SH-SY5Y (cell line): ENCODE measurements at regions not wholly inside any gene's neighbourhood (a gene's known extent, or its start where the extent isn't known, plus 50 kb on each side); places are given as distances from the start of the nearest gene placed in this dataset.

ENCODE experiments used
- GATA2 ChIP-seq: IDR thresholded peaks from 2 replicates; pipeline ENCODE4 v1.6.1; 2011; ENCODE audit warnings: mild to moderate bottlenecking, low read depth, low read length
- GATA3 ChIP-seq: IDR thresholded peaks from 2 replicates; pipeline ENCODE4 v1.6.1; 2011; ENCODE audit warnings: low read depth, mild to moderate bottlenecking, low read length, moderate library complexity

DNA sequence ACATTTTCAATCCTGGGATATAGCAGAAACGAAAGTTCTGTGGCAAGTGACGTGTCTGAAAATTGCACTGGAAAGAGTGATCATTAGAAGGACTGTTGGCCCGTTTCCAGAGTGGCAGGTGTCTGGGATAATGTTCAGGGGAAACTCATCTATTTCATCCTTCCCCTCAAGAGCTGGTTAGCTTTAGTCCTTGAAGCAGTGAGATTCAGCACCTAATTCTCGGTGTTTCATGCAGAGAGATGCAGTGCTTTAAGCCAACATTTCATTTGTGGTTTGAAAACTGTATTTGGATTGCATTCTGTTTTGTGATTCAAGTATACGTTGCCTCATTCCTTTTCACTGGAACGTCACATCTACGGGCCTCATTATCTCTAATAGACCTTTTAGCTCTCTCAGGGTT lies 205.0 kb upstream of the RAG2 start:
- TF ChIP-seq GATA2 (no peak), GATA3 (no peak)

DNA sequence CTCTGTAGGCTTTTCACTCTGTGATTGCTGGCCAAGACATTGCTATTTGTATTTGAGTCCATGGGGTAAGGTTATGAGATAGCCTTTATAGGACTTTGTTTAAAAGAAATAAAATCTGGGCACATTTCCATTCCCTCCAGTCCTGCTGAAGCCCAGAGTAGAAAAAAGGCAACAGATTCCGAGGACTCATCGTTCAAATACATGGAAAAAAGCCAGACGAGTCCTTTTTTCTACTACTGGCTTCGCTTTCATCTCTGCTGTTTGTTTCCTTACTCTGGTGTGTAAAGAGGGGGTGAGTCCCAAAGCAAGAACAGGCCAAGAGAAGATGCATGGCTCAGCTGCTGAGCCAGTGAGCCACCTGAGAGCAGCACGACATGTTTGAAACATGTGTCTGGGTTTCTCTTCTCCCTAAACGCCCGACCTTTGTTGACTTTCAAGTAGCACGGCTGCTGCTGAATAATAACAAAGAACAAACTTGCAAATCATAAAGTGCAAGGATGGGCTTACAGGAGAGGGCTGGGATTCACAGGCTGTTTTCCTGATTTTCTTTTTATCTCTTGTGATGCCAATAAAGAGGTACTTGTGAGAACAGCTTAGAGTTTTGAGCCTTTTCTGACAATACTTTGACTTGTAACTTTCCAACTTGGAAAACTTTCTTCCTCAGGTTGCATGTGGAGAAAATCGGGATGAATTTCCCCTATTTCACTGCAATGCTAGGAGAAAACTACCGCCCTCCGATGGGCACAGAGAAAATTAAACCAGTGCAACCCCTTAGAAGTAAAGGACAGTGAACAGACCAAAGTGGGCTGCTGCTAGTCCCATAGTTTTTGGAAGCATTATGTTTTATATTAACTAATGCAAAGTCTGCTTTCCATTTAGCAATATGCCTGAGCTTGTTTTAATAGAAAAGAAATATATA lies 195.2 kb upstream of the RAG2 start:
- TF ChIP-seq GATA3 (no peak), GATA2 (no peak)

DNA sequence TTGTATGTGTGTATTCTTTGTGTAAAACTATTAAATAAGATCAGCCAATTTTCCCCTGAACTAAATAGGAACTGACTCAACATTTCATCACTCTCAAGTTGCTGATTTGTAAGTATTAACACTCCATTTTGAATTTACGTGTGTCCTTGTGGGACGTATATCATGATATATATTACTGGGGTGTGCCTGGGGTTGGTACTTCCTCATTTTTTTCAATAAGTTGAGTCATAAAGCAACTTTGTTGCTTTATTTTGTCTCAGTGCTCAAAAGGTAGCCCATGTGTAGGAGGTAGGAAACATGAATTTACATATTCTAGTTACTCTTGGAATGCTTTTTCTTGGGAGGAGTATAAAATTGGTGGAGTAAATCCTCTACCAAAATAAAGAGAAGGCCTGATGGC lies 193.9 kb upstream of the RAG2 start:
- TF ChIP-seq GATA2 = no peak
- no peak for TF ChIP-seq GATA3

DNA sequence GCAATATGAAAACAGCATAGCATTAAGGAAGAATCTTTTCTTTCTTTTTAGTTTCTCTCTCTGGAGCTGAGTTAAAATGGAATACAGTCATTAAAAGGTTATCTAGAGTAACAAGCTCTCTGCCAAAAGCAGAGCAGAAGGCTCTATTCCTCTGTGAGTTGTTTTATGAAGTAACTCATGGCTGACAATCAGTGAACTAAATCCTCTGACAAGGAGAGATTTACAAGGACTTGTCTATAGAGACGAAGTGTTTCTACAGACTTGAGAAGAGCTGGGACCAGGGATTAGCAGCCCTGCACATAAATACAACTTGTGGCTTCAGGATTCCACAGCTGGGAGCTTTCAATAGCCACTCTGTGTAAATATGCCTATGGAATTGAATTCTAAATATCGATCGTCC lies 192.5 kb upstream of the RAG2 start:
- no peak for TF ChIP-seq GATA2

DNA sequence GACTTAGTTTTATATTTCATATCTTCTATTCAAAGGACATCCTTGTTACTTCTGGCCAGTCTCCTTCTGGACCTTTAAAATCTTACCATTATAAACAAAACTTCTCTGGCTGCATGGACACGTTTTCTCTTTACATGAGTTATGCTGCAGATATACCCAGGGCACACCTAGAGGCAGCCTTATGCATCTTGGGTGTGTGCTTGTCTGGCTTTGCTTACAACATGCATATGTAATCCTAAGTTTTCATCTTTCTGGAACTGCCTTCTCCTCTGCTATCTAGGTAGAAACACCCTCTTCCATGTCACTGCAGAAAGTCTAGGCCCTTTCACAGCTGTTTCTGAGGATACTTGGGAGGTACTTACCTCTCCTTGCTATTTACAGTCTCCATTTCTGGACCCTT lies 185.8 kb upstream of the RAG2 start:
- TF ChIP-seq GATA3 (no peak), GATA2 (no peak)

DNA sequence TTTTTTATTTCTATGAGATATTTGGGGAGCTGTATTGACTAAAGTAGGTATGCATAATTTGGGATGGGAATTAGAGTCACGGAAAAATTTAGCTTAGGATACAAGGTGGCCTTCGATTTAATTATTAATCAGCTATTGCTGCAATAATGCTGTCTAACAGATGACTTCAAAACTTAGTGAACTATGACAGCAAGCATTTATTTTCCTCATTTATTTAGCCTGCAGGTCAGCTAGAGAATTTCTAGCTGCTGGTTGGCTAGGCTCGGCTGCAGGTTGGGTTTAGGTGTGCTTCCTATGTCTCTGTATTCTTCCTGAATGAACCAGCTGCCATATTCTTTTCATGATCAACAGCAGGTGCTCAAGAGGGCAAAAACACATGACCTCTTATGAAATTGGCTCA lies 181.8 kb upstream of the RAG2 start:
- TF ChIP-seq GATA3 (no peak), GATA2 (no peak)

DNA sequence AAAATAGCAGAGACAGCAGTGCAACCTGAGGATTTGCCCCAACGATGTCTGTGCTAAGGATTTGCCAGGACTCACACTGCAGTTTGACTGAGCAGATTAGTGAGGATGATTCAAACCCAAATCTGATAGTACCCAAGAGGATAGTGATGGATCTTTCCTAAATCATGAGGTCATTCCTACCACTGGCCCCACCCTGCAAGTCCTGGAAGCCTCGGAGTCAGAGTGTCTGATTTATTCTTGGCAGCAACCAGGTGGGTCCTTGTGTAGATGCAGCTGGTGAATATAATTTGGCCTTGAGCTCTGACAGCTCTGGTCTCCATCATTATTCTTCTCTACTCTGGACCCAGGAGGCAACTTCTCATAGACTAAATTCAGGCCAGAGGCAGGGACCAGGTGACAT lies 179.3 kb upstream of the RAG2 start:
- TF ChIP-seq GATA3 = no peak
- no peak for TF ChIP-seq GATA2

DNA sequence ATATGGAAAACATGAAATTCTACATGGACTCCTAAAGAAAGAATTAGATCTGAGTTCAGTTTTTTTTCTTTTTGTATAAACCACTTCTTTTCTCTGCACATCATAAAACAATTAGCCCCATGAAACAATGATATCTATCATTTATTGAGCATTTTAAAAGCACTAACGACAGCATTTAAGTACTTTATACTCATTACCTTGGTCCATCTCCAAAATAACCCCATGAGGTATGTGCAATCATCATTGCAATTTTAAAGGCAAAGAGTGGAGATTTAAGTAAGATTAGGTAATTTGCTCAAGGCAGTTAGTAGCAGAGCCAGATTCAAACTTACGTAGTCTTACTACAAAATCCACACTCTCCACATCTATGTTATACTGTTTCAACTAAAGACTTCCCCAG lies 177.7 kb upstream of the RAG2 start:
- no peak for TF ChIP-seq GATA2
- TF ChIP-seq GATA3 = no peak

DNA sequence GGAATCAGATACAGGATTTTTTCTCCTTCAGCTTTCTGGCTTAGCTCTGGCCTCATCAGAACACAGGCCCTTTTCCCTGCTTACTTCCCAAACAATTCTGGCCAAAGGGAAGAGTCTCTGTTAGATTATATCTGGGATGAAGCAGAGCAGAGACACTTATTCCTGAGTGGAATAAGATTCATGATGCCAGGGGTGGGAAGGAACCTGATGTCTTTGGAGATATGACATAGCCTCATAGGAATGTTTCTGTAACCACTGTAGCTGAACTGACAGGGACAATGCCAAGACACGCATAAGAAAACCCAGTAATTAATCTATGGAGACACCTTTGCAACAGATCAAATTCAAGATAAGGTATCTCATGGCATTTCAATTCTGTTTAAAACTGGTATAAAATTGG lies 177.1 kb upstream of the RAG2 start:
- TF ChIP-seq GATA3 (peak; percentile 29; the same call in 1 of the 2 replicates), GATA2 (peak; percentile 20; the same call in 1 of the 2 replicates)

DNA sequence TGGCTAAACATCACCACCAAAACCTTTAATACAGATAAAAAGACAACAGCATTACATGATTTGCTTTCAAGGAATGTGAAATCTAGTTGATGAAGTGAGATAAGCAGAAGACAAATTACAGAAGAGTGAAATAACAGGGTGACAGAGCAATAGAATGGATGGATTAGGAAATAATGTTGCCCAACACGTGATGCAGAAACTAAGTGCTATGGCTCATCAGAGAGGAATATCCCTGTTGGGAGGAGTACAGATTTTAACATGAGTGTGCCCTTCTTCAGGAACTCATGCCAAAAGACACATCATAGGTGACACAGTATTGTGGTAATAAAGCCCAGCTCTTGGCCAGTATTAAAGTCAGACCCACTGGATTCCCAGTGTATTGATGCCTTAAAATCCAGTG lies 176.6 kb upstream of the RAG2 start:
- TF ChIP-seq GATA2 (no peak), GATA3 (no peak)

DNA sequence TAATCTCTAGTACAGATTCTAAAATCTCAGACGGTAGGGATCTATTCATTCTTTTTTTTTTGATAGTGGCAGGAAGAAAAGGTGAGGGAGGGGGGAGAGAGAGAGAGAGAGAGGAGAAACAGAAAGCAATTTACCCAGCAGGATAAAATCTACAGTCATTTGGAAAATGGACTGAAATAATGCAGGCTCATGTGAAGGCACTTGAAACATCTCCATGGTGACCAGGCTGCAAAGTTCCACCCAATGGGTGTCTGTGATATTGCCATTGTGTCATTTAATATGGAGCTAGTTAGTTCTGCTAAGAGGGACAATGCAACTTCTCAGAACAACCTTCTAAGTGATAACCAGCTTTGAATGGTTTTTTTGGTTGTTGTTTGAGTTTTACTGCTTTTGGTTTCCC lies 165.2 kb upstream of the RAG2 start:
- peak; percentile 56 for TF ChIP-seq GATA3
- peak; percentile 79 for TF ChIP-seq GATA2

DNA sequence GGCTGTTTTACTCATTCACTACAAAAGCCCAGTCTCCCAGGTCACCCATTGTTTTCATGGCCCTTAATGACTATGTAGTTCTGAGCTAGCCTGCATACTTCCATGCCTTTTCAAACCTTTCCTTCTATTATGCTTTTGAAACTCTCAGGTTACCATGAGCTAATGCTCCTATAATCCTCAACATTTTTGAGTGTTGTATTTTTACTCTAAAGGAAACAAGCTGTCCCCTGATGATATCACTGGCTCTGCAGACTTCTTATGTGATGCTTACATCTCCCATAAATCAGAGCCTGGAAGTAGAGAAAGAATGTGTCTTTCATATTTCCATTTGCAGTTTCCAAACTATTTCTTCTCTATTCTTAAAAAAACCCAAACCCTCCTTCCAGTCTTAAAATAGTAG lies 159.0 kb upstream of the RAG2 start:
- TF ChIP-seq GATA2 = no peak
- no peak for TF ChIP-seq GATA3

DNA sequence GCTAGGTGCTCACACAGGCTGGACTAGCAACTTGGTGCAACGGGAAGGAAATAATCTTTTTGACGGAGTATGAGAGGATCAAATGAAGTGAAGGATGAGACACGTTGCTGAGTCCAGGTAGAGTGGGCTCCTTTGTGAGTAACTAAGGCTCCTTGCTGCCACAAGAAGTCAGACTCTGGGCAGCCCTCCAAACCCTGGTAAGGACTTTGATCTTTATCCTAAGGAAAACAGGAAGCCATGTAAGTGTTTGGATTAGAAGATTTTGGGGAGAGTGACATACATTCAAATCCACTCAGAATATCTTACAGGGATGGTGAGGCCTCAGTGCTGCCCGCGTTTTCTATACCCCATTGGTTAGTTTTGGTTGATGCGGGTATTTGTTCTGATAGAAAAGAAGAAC lies 155.9 kb upstream of the RAG2 start:
- no peak for TF ChIP-seq GATA3
- TF ChIP-seq GATA2 = no peak

DNA sequence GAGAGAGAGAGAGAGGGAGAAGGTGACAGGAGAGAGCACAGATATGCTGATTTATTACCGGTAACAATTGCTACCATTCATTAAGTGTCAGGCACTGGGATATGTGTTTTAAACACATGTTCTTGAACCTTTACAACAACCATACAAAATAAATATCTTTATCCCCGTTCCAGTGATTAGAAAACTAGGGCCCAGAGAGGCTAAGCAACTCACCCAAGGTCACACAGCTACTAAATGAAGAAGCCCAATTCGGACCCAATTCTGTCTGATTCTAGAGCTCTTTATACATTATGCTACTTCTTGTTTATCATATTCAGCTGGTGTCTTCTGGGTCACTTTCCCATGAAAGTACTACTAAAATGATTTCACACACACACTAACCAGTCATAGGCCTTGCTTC lies 154.0 kb upstream of the RAG2 start:
- TF ChIP-seq GATA3 (no peak), GATA2 (no peak)

DNA sequence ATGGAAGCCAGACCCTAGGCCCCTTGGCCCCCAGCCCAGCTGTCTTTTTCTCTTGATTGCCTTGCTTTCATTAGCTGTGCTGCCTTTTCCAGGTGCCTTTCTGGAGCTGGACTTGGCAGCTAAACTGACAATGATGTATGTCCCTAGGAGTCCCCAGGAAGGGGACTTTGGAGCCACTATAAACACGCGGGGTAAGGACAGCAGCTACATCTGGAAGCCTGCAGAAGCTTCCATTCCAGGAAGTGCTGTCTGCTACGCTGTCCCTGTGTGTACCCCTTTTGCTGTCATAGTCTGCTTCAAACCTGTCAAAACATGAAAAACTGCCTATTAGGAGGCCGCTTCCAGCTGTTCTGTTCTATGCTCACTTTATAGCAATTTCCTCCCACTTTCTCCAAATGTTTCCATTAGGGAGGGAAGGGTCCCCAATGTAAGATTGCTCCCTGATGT lies 153.3 kb upstream of the RAG2 start:
- TF ChIP-seq GATA2 (no peak), GATA3 (no peak)
